NOMO-1 treated with DMSO at 0.1 percent for 48 hours (cell line): ENCODE measurements at regions not wholly inside any gene's neighbourhood (a gene's known extent, or its start where the extent isn't known, plus 50 kb on each side); places are given as distances from the start of the nearest gene placed in this dataset.

Experiments
- DNase-seq: peaks from one replicate; lab custom pipeline; 2025; ENCODE audit not compliant: unreplicated experiment; lab: John Stamatoyannopoulos, UW

GRCh38 chr11:119889728-119890280 lies 160.8 kb upstream of the NECTIN1 start:
- no peak for DNase-seq

DNA sequence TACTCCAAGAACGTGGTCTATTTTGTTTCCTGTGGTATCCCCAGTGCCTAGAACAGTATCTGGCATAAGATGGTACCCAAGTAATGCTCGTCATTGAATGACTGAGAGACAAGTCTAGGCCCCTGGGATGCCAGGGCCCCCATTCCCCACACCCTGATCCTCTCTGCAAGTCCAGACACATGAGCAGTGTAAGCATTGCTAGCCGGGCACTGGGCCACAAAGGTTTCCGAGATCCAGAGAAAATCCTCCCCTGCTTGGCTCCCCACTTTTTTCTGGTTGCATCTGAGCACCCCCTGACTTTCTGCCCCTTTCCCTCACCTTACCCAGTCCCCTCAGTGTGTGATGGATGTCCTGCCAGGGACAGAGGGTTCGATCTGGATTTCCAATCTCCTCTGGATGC lies 160.1 kb upstream of the NECTIN1 start:
- DNase-seq: no peak

GRCh38 chr11:119888119-119888518 lies 159.1 kb upstream of the NECTIN1 start:
- peak; percentile 25 for DNase-seq

- DNase-seq: no peak
Measured at GRCh38 chr11:119886667-119887230, 157.7 kb upstream of the NECTIN1 start.

- no peak for DNase-seq
Measured at GRCh38 chr11:119885861-119886567, 157.0 kb upstream of the NECTIN1 start.

DNA sequence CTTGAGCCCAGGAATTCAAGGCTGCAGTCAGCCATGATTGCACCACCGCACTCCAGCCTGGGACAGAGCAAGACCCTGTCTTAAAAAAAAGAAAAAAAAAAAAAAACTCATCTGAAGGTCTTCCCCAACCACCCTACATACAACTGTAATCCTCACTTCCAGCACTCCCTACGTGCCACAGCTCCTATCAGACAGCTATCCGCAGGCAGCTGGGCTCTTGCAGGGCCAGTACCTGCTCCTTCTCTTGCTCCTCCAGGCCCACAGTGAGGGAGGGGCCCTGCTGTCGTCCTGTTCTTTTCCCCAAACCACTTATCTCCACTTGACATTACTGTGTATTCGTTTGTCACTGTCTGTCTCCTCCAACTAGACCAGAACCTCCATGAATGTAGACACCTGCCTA lies 156.1 kb upstream of the NECTIN1 start:
- DNase-seq: no peak

DNA sequence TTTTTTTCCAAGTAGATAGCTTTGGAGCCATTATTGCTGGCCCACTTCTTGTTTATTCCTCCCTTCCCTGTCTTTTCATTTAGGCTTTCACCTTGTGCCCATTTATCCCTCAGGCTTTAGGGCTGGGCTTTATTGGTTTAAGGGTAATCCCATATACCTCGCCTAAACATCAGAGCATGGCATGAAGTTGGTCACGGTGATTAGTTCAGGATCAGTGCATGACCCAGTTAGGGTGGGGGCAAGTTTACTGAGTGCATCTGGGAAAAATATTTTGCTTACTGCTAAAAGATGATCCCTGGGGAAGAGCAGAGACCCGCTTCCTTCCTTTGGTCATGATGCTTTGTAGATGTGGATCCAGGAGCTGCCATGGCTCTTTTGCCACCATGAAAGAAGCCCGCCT lies 153.3 kb upstream of the NECTIN1 start:
- no peak for DNase-seq

DNA sequence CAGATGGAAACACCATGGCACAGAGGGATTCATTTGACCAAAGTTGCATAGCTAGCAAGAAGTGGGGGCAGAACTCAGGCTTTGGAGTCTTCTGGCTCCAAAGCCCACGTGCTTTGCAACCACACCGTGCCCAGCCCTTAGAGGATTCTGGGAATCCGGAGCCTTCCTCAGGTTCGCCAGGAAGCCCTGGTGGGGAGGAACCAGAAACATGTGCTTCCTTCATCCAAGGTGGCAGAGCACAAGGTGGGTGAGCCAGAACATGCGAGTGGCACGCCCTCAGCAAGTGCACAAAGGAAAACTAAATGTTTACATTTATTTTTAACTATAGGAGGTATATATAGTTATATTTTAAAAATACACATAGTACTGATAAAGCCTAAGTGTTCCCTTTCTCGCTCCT lies 151.9 kb upstream of the NECTIN1 start:
- DNase-seq: no peak

GRCh38 chr11:119880143-119880542 lies 151.1 kb upstream of the NECTIN1 start:
- no peak for DNase-seq

DNA sequence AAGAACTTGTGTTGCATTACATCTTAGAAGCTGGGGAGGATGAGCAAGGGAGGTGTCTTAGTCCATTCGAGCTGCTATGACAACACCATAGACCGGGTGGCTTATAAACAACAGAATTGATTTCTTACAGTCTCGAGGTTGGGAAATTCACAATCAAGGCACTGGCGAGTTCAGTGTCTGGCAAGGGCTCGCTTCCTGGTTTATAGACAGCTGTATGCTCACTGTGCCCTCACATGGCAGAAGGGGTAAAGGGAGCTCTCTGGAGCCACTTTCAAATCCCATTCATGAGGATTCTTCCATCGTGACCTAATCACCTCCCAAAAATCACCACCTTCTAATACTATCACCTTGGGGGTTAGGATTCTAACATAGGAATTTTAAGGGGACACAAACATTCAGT lies 150.0 kb upstream of the NECTIN1 start:
- peak; percentile 9 for DNase-seq

- DNase-seq: no peak
Measured at GRCh38 chr11:119876841-119877240, 147.8 kb upstream of the NECTIN1 start.

GRCh38 chr11:119875841-119876600 lies 147.0 kb upstream of the NECTIN1 start:
- DNase-seq: no peak

- no peak for DNase-seq
Measured at GRCh38 chr11:119874660-119875238, 145.7 kb upstream of the NECTIN1 start.

- no peak for DNase-seq
Measured at GRCh38 chr11:119873761-119874421, 144.9 kb upstream of the NECTIN1 start.

DNA sequence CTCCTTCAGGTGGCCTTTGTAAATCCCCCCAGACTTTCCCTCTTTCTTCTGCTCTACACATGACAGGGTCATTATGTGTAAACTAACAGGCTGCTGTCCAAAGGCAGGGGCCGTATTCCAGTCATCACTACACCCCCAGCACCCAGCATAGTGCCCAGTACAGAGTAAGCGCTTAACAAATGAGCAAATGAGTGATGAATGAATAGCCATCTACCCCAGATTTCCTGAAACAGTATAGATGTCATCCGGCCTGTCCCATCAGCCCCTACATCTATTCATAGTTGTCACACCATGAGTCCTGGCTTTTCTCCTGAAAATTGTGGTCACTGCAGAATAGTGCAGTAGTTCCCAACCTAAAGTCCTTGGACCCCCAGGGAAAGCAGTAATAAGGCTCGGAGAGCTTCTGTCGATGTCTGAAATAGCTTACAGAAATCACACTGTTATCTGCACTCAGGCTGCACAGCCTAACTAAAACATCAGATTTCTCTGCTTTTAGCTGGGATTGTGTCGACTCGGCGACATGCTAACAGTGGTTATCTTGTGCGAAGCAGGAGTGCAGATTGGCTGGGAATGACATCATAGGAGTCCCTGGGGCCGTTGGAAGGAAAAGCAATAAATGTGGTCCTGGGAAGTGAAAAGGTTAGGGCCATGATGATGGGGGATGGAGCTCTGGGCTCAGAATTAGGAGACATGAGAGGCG lies 143.8 kb upstream of the NECTIN1 start:
- DNase-seq: no peak

- DNase-seq: no peak
Measured at GRCh38 chr11:119865661-119866156, 136.7 kb upstream of the NECTIN1 start.

DNA sequence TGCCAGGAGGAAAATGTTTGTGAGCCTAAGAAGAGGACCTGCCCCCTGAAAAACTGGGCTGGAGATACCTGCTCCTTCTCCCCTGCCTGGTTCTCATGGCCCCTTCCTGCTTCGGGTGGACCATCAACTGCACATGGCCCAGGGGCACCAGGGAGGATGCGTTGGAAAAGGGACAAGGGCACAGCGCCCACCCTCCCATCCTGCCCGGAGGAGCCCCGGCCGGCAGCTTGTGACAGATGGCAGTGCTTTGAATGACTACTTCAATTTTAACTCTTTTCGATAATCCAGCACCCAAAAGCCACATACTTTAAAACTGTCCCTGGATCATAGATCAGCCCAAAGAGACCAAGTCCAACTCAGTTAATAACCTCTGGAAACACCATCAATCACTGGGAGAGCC lies 135.8 kb upstream of the NECTIN1 start:
- DNase-seq: no peak

GRCh38 chr11:119863851-119864601 lies 135.0 kb upstream of the NECTIN1 start:
- no peak for DNase-seq

DNA sequence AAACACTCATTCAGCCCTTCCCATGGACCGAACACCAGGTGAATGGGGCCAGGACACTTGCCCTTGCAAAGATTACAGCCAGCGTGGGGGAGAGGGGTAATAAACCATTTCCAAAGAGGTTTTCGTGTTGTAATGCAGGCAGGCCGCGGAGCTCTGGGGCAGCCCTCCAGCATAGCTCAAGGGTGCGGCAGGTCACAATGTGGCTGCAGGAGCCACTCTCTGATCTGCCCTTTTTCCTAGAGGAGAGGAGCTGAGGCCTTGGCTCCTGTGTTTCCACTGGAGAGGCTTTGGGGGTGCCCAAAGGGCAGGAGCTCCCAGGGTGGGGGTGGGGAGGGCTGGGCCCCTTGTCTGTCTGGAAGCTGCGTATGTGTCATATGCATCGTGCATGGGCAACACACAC lies 134.2 kb upstream of the NECTIN1 start:
- no peak for DNase-seq

DNA sequence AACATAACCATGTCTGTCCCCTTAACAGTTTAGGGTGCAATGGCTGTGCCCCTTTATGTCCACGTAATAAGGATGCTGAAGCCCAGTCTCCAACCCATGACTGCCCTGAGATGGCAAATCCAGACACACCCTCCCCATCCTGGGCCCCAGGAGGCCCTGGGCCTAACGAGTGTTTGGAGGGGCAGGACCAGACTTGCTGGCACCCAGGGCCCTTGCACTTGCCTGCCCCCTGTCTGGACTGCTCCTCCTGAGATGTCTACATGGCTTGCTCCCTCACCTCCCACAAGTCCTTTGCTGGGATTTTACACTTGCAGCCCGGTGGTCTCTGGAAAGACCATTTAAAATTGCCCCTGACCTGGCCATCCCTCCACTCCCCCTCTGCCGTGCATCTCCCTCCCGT lies 132.2 kb upstream of the NECTIN1 start:
- DNase-seq: no peak
